HG02884 (cell line): ENCODE measurements at regions not wholly inside any gene's neighbourhood (a gene's known extent, or its start where the extent isn't known, plus 50 kb on each side); places are given as distances from the start of the nearest gene placed in this dataset.
A peak's percentile ranks its signal among the peaks of the same experiment; 100 is the strongest.

Experiments used
- ATAC-seq: cut with Tn5 transposase; IDR thresholded peaks from one replicate; pipeline ENCODE4 v1.9.1; 2021; ENCODE audit warnings: mild to moderate bottlenecking, moderate library complexity; ENCODE audit not compliant: unreplicated experiment

DNA sequence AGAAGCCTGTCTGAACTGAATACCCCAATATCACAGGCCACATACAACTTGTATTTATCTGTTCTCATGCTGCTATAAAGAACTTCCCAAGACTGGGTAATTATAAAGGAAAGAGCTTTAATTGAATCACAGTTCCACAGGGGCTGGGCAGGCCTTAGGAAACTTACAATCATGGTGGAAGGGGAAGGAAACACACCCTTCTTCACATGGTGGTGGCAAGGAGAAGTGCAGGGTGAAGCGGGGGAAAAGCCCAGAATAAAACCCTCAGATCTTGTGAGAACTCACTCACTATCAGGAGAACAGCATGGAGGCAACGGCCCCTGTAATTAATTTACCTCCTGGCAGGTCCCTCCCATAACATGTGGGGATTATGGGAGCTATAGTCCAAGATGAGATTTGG lies 50.3 kb upstream of the FNDC1 start:
- no peak for ATAC-seq

DNA sequence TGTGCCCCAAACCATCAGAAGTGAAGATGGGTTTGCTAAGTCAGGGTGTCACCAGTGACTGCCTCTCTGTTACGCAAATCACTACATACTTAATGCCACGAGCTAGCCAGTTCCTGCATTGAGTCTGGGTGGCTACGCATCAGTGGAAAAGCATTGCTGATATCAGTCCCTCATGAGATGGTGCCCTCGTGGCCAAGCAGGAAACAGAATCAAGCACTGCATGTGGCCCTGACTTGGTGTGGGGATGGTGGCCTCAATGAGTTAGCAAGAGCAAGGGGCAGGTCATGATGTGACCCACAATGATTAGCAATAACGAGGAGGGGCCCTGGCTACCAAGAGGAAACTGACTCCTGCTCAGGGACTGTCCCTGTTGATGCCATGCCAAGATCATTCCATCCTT lies 51.6 kb upstream of the FNDC1 start:
- no peak for ATAC-seq

DNA sequence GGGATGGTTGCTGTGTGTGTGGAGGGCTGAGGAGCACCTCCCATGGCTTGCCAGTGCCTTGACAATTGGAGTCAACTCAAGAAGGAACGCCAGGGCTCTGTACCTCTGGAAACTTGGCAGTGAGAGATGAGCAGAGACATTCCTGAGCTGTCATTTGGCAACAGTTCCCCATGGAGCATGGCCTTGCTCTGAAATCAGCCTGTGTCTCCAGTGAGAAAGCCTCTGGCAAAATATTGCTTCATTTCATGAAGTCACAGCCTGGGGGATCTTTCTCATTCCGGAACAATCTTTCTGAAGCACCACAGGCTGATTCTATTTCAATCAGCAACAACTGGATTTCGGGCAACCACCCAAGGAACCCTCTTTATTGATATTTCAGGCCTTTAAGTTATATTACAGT lies 52.2 kb upstream of the FNDC1 start:
- no peak for ATAC-seq

DNA sequence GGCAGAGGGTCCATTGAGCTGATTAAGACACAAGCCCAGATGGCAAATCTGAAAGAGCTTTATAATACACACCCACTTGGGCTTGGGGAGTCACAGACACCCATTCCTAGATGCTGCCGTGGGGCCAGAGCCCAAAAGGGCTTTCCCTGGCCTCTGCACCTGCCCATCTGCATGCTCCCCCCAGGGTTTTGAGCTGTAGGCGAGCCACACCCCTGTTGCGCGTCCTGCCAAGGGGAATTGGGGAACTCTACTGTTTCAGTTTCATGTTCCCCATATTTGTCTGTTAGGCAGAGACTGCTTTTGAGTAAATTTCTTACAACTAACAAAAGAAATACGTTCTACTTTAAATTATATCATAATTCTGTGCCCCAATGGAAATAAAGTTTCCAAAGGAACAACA lies 52.9 kb upstream of the FNDC1 start:
- ATAC-seq, result peak; percentile 77

DNA sequence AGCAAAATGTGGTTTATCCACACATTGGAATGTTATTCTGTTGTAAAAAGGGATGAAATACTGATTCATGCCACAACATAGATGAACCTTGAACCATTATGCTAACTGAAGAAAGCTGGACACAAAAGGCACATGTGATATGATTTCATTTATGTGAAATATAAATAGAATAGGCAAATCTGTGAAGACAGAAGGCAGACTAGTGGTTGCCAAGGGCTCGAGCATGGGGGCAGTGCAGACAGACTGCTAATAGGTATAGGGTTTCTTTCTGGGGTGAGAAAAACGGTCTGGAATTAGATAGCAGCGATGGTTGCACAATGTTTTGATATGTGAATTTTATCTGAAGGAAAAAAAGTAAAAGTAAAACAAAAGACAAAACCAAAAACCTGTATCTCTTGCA lies 54.6 kb upstream of the FNDC1 start:
- no peak for ATAC-seq

DNA sequence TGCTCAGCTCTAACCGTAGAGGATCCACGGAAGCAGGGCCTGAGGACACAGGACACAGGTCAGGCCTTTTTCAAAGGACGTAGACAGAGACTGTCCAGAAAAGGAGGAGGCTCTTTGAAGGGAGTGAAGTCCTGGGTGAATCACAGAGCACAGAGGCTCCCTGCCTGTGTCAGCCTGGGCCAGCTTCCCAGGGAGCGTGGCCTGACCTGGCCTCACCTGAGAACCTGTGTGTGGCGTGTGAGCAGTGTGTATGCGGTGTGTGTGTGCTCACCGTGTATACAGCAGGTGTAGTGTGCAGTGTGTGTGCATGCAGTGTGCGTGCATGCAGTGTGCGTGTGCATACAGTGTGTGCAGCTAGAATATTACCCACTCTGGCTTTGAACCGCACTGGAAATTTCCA lies 56.0 kb upstream of the FNDC1 start:
- ATAC-seq, result no peak

DNA sequence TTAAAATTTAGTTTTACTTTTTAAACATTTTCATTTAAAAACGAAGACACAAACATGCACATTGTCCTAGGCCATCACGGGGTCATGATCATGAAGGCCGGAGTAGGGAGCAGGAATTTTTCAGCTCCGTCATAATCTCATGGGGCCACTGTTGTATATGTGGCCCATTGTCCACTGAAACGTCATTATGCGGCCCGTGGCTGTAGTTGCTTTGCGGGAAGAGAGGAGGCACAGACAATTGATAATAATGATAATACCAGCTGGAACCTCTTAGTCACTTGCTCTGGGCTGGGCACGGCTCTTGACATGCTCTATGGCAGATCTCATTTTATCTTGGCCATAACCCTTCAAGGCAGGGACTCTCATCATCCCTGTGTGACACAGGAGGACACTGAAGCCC lies 56.5 kb upstream of the FNDC1 start:
- ATAC-seq, result no peak

DNA sequence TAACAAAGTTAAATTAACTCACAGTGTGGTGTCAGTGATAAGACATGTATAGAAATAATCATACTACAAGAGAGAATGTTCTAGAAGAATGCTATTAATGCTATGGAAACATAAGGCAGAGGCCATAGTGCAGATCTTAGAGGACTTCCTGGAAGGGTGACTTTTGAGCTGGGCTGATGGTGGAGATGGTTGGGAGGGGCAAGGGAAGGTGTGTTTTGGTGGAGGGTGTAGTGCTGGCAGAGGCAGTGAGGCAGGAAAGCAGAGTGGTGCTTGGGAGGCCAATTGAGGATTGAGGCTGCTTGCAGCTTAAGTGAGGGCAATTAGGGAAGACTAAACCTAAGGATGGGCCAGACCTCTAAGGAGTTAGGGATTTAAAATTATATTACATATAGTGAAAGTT lies 58.5 kb upstream of the FNDC1 start:
- no peak for ATAC-seq

DNA sequence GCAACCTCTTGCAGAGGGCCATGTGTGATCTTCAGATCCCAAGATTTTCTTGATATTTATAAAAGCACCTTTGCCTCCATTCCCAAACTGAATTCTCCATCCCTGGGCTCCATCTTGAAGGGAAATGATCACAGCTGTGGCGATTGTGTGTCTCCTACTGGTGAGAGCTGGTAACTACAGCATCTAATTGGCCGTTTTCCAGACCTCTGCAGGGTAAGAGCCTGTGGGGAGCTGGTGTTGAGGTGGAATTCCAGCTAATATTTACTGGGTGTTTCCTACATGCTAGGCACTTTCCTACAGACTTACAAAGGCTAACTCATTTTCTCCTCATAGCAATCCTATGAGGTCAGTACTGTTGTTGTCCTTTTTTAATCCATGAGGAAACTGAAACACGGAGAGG lies 59.2 kb upstream of the FNDC1 start:
- ATAC-seq, result no peak

DNA sequence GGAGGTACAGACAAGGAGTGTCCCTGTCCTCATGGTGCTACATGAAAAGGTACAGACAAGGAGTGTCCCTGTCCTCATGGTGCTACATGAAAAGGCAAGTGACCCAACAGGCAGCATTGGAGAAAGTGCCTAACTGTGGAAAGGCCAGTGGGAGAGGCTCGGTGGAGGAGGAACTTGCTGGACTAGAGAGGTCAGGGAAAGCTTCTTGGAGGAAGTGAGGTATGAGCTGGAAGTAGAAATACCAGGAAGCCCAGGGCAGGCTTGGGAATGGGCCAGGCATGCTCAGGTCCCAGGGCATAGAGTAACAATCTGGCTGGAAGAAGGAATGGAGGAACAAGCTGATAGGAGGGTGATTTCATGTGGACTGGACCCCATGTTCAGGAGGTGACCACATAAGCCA lies 59.8 kb upstream of the FNDC1 start:
- no peak for ATAC-seq

DNA sequence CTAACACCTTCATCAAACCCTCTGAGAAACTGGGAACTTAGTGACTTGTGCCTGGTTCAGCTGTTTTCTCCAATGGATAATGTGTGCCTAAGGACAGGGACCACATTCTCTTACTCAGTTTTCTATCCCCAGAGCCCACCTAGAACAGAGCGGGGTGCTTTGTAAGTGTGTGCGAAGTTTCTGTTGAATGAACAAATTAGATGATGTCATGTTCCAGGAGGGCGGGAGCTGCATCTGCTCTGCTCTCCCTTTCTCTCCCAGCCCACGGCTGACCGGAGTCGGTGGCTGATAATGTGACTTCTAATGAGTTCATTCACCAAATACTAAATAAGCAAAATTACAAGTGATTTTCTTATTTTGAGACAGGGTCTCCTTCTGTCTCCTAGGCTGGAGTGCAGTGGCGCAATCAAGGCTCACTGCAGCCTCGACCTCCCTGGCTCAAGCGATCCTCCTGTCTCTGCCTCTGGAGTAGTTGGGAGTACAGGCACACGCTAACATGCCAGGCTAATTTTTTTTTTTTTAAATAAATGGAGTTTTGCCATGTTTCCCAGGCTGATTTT lies 60.7 kb upstream of the FNDC1 start:
- no peak for ATAC-seq

DNA sequence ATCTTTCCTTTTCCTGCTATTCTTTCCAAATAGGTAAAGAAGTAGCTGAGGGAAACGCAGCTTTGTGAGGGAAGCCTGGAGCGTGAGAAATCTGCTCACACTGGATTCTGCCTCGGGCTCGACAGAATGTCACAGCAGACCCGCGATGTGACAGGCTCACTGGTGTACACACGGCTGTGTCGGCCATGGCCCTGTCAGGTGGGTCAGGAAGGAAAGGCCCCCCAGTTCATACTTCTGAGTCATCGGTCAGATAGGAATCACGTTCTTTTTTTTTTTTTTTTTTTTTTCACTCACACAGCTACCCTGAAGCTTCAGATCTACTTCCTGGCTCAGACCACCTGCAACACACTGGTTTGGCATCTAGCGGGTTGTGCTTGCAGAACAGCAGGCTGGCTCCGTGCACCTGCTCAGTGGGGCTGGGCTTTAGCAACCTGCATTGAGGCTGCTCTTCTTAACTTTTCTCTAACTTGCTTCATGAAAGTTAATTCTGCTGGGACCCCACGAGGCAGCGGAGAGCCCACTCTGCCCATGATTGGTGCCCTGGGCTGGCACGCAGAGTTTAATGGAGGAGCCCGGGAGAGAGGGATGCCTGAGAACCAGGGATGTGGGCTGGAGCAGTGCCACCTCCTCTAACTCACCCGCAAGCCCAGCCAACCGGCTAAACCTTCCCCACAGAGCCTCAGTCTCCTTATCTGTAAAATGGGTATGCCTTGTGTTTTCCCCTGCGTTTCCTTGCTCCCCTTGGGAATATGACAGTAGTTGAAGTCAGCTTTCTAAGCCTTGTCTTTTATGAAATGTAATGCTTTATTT lies 61.5 kb upstream of the FNDC1 start:
- ATAC-seq, result no peak

DNA sequence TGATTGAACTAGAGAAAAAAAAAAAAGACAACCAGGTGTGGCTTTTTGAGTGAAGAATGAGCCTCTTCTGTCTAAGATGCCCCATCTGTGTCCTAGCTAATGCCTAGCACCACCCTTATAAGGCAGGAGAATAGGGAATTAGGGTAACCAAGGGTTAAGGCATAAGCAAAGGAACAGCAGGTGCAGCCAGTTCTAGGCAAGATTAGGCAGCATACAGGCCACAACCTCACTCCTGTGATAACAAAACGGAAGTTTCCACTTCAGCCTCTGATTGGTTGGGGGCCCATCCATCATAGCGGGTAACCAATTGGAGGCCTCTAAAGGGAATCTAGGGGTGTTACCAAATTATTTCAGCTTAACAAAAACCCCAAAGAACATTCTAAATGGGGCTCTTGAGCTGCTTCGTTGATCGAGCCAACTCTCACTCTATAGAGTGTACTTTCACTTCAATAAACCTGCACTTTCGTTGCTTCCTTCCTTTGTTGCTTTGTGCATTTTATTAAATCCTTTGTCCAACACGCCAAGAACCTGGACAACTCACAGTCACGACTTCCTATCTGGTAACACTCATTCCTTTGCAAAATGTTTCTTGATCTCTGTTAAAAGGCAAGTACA lies 61.9 kb upstream of the TAGAP start:
- ATAC-seq, result peak; percentile 85

DNA sequence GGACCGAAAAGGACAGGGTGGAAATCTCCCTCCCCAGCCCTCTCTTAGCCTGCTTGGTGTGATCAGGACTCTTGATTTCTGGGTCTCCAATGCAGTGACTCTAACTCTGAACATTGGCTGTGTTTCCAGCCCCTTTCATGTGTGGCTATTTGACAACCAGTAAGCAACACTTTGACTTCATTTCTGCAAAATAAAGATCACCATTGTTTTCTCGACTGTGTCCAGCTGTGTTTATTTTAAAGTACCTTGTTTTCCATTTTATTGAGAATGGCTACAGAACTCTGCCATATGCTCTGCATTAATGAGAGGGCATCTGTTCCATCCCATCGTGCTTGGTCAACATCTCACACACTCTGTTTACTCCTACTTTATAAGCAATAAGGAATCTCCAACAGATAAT lies 60.9 kb upstream of the TAGAP start:
- no peak for ATAC-seq

DNA sequence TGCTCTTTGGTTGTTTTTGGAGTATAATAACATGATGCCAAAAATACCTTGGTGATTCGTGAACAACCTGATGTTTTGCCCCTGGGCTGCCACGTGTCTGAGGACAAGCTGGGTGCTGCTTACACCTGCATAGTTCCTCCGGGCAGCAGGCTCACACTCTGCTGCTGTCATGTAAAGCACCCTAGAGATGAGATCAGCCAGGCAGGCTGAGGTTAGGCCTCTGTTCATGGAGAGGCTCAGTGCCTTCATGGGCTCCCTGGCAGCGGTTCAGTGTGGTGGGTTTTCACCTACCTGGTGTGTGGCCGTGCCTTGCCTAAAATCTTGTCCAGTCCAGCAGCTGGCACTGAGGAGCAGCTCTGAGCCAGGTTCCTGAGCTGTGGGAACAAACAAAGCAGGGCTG lies 60.1 kb upstream of the TAGAP start:
- no peak for ATAC-seq

DNA sequence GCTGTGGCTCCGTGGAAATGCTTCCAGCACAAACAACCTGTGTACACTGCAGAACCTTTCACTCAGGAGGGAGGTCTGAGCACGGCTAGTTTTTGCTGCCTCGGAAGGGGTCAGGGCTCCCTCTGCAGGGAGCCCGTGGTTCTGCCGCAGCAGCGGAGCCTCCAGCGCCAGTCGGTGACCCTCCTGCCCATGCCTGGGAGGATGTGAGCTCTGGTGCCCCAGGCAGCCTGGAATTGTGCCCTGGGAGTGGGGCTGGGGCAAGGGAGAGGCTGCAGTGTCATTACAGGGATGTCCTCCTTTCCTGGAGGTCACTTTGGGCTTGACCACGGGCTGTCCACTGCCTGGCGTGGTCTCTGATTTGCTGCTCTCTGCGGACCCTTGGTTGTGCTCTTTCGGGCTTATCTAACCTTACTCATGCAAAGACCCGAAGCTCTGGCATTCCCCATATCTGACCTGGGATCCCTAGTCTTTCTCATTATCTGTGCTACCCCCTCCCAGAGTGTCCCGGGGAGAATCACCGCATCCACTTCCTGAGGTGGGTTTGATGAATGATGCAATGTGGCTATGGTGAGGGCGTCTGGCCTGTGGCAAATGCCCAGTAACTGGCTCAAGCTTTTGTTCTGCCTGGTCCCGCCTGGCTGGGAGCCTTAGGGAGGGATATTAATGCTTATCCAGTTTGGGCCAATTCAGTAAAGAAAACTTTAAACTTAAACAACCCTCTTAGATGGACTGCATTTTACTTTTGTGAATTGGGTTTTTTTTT lies 59.6 kb upstream of the TAGAP start:
- ATAC-seq, result peak; percentile 32

DNA sequence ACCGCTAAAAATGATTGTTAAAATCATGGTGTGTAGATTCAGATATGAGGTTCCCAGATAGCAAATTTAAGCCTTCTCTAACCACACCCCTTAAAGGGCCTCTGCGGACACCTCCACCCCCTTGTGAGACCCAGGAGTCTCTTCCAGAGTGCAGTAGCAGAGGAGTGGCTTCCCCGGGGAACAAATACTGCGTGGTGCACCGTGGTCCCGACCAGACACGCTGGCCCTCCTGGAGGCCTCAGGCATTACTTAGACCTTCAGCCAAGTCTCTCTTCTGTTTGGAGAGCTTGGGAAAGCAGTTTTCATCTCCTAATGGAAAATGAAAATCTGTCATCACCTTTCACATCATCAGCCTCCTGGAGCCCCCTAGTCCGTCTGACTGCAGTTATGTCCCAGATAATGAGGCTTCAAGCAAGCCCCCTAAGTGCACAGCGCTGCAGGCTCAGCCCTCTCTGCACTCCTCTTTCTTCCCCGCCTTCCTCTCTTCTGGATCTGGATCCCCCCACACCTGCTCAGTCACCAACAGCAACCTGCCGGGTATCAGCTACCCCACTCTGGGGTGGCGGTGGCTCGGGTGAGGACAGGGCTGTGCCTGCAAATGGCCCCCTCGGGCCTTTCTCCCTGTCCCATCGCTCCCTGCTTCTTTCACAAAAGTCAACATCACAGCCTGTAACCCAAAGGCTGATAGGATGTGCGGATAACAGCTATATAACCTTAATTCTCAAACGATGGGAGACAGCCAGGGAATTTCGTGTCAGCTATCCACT lies 58.8 kb upstream of the TAGAP start:
- no peak for ATAC-seq

DNA sequence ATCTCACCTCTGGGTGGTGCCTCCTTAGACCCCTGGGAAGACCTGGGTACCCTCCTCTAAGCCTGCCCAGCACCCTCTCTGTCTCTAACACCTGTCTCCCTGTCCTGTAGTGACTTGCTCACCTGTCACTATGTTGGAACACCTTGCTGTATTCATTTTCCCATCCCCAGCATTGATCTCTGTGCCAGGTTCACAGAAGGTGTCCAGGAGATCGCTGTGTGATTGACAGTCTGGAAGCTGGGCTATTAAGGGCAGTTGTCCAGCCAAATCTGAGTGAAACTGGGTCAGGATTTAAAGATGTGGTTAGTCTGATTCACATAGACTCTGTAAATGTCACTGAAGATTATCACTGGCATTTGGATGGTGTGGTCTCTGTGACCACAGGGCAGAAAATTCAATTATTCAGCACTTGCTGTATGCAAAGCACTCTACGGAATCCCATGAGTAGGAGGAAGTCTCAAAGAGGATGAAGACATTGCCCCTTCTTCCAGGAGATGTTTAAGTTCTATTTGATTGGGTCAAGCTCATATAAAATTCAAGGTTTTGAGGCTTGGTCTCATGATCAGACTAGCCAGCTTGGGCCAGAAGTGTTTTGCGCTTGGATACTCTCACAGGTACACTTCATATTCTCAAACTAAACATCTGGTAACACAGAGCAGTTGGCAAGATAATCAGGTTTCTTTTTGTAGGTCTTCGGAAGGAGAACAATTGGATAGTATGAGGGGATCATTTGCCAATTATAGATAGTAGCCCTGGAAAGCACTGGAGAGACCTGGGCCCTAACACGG lies 57.8 kb upstream of the TAGAP start:
- ATAC-seq, result no peak

DNA sequence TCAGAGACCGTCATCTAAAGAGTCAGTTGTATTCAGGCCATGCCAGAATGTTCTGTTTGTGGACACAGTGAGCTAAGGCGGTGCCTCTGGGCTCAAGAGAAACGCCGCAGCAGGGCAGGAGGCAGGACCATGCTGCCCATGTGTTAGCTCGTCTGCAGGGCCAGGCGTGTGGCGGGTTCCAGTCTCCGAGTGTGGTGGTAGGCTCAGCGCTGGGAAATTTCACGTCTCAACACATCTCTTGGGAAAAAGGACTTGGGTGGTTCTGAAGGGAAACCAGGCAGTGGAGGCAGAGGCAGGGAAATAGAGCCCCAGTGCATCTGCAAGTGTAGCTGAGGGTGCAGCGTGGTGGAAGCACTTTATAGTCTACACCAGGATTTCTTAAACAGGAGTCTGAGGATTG lies 56.9 kb upstream of the TAGAP start:
- no peak for ATAC-seq
